ENCODE measurements at regions not wholly inside any gene's neighbourhood (a gene's known extent, or its start where the extent isn't known, plus 50 kb on each side); places are given as distances from the start of the nearest gene placed in this dataset.
"Not testable (repeated sequence)": the region's sequence is repeated elsewhere in the genome, so short reads cannot be mapped to it uniquely, and the experiment has no call there.

GRCh38 chrX:56382278-56382677 lies 150.1 kb downstream of the KLF8 start:
- Mint-ChIP-seq H3K36me3 (no peaks in the 10 kb centered on the region), H3K27me3 (no peaks in the 10 kb centered on the region), H3K4me1 (ENCODE audit: unreplicated experiment) (no peaks in the 10 kb centered on the region), H3K27ac (no peak overlapping the region), H3K4me3 (no peak overlapping the region), H3K9me3 (peaks cover 4% of the 10 kb centered on the region)
- no peak for TF ChIP-seq CTCF (conservative IDR thresholded peaks at IDR 0.05)
- DNase-seq (ENCODE audit: extremely low spot score, unreplicated experiment): no peak

GRCh38 chrX:56385336-56385735 lies 153.2 kb downstream of the KLF8 start:
- Mint-ChIP-seq H3K27me3 (no peaks in the 10 kb centered on the region), H3K4me3 (no peak overlapping the region), H3K36me3 (no peaks in the 10 kb centered on the region), H3K27ac (no peak overlapping the region), H3K4me1 (ENCODE audit: unreplicated experiment) (no peaks in the 10 kb centered on the region), H3K9me3 (peaks cover 4% of the 10 kb centered on the region)
- DNase-seq (ENCODE audit: extremely low spot score, unreplicated experiment): no peak
- no peak for TF ChIP-seq CTCF (conservative IDR thresholded peaks at IDR 0.05)

- TF ChIP-seq CTCF (conservative IDR thresholded peaks at IDR 0.05): no peak
- Mint-ChIP-seq H3K4me3 (no peak overlapping the region), H3K9me3 (peaks cover 4% of the 10 kb centered on the region), H3K4me1 (ENCODE audit: unreplicated experiment) (no peaks in the 10 kb centered on the region), H3K36me3 (no peaks in the 10 kb centered on the region), H3K27me3 (no peaks in the 10 kb centered on the region), H3K27ac (no peak overlapping the region)
- DNase-seq (ENCODE audit: extremely low spot score, unreplicated experiment): no peak
Observed at GRCh38 chrX:56385960-56386359, 153.8 kb downstream of the KLF8 start.

DNA sequence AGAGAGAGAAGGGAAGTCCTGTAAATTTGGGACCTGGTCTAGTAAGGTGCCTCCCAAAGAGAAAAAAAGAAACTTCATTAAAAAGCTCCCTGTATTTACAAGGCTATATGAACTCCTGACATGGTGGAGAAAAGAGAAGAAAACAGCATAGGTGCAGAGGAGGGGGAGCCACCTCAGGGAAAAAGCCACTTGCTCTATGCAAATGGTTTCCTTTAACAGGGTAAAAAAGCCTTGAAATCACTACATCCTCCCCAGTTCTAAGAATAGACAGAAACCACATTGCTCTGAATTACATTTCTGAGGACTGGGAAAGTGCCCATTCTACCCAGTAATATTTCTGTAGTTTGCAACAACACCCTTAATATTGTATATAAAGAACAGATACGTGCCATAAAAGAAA lies 165.5 kb downstream of the KLF8 start:
- no peak for DNase-seq (ENCODE audit: extremely low spot score, unreplicated experiment)
- H3K27me3 Mint-ChIP-seq: no peaks in the 10 kb centered on the region
- no peak overlapping the region for H3K4me3 Mint-ChIP-seq
- H3K4me1 Mint-ChIP-seq (ENCODE audit: unreplicated experiment): no peaks in the 10 kb centered on the region
- TF ChIP-seq CTCF (conservative IDR thresholded peaks at IDR 0.05): no peak
- H3K27ac Mint-ChIP-seq: no peak overlapping the region
- no peaks in the 10 kb centered on the region for H3K9me3 Mint-ChIP-seq
- no peaks in the 10 kb centered on the region for H3K36me3 Mint-ChIP-seq

- H3K27ac Mint-ChIP-seq: no peak overlapping the region
- no peak for DNase-seq (ENCODE audit: extremely low spot score, unreplicated experiment)
- H3K27me3 Mint-ChIP-seq: no peaks in the 10 kb centered on the region
- H3K4me1 Mint-ChIP-seq (ENCODE audit: unreplicated experiment): no peaks in the 10 kb centered on the region
- H3K9me3 Mint-ChIP-seq: no peaks in the 10 kb centered on the region
- no peak for TF ChIP-seq CTCF (conservative IDR thresholded peaks at IDR 0.05)
- H3K4me3 Mint-ChIP-seq: no peak overlapping the region
- no peaks in the 10 kb centered on the region for H3K36me3 Mint-ChIP-seq
Observed at GRCh38 chrX:56402207-56402606, 161.2 kb upstream of the UBQLN2 start.

GRCh38 chrX:56429581-56429980 lies 133.8 kb upstream of the UBQLN2 start:
- no peak overlapping the region for H3K4me3 Mint-ChIP-seq
- no peaks in the 10 kb centered on the region for H3K4me1 Mint-ChIP-seq (ENCODE audit: unreplicated experiment)
- no peak overlapping the region for H3K27ac Mint-ChIP-seq
- no peak for DNase-seq (ENCODE audit: extremely low spot score, unreplicated experiment)
- H3K9me3 Mint-ChIP-seq: no peaks in the 10 kb centered on the region
- TF ChIP-seq CTCF (conservative IDR thresholded peaks at IDR 0.05): no peak
- no peaks in the 10 kb centered on the region for H3K27me3 Mint-ChIP-seq
- H3K36me3 Mint-ChIP-seq: no peaks in the 10 kb centered on the region

GRCh38 chrX:56451981-56452380 lies 111.4 kb upstream of the UBQLN2 start:
- H3K9me3 Mint-ChIP-seq; H3K4me1 Mint-ChIP-seq (ENCODE audit: unreplicated experiment); H3K4me3 Mint-ChIP-seq; DNase-seq (ENCODE audit: extremely low spot score, unreplicated experiment); H3K27ac Mint-ChIP-seq; H3K27me3 Mint-ChIP-seq; H3K36me3 Mint-ChIP-seq: not testable (repeated sequence)
